ENCODE measurements at regions not wholly inside any gene's neighbourhood (a gene's known extent, or its start where the extent isn't known, plus 50 kb on each side); places are given as distances from the start of the nearest gene placed in this dataset.

DNA sequence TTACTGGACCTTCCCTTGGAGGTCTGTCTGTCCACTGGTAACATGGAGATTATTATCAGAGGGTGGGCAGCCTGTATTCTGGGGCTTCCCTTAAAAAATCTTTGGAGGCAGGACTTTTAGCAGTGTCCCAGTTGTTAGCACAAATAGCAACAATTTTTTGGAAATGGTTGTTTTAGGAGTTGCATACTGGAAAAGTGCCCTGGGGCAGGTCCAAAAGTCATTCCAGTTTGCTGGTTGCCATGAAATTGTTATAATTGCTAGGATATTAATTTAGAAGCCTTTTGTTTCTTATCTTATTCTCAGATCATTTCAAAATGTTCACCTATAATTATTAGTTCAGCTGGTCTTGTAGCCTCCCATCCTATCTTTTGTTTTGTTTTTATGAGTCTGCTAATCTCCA is 71.0 kb downstream of the PTGS2 start:
- CTCF ChIA-PET, result no interaction called here

DNA sequence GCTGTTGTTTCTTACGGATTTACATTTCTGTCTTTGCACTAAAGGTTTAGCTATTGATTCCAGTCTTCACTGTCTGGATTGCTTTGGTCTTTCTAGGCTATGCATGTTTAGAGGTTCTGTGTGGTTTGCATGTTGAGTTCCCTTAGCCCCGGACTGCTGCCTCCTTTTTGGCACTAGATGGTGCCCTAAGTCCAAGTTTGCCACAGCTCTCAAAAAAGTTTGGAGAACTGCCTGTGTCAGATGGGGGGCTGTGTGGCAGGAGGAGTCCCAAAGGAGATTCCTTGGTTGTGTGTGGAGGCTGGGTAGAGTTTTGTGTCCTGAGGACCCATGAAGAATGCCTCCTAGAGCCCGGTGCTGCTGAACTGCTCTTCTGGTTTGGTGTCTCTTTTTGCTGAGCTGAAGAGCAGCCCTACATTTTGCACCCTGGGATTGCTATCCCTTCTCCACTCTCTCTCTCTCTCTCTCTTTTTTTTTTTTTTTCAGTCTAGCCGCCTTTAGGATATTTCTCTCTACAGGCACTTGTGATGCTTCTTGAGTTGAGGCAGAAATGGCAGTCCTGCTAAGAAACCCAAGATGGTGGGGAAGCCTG is 74.4 kb downstream of the PTGS2 start:
- Histone ChIP-seq H3K36me3 (ENCODE audit: low read depth) (no peaks in the 10 kb centered on the region), H3K4me3 (no peak overlapping the region), H3K27me3 (ENCODE audit: insufficient read depth, low read depth) (no peaks in the 10 kb centered on the region), H2AFZ (no peak overlapping the region), H3K4me2 (no peak overlapping the region), H3K27ac (no peak overlapping the region), H3K9me2 (ENCODE audit: insufficient read depth) (no peaks in the 10 kb centered on the region), H4K20me1 (ENCODE audit: insufficient read depth) (no peaks in the 10 kb centered on the region), H3K4me1 (replicated peaks; ENCODE audit: insufficient read depth) (no peaks in the 10 kb centered on the region), H3F3A (ENCODE audit: insufficient read depth, low read depth) (no peaks in the 10 kb centered on the region), H3K79me2 (ENCODE audit: low read depth) (no peaks in the 10 kb centered on the region), H3K9me3 (ENCODE audit: insufficient read depth, low read depth) (no peaks in the 10 kb centered on the region; the same call in 1 of the 2 replicates)
- ChIA-PET POLR2A (ENCODE audit: unreplicated experiment) (no interaction called here), CTCF (interaction anchor here (0.6 to 1.0 kb wide), 5 partner anchors 35 to 230 kb away, joined by 3 to 8 read pairs (median 4); partner anchors contain the start of gene ODR4)
- peak in 1 of 2 experiments; percentile 37 for DNase-seq
- no peak for TF ChIP-seq EZH2 (IDR thresholded peaks at IDR 0.05; ENCODE audit: low read depth)
- TF ChIP-seq, protein P1, sequence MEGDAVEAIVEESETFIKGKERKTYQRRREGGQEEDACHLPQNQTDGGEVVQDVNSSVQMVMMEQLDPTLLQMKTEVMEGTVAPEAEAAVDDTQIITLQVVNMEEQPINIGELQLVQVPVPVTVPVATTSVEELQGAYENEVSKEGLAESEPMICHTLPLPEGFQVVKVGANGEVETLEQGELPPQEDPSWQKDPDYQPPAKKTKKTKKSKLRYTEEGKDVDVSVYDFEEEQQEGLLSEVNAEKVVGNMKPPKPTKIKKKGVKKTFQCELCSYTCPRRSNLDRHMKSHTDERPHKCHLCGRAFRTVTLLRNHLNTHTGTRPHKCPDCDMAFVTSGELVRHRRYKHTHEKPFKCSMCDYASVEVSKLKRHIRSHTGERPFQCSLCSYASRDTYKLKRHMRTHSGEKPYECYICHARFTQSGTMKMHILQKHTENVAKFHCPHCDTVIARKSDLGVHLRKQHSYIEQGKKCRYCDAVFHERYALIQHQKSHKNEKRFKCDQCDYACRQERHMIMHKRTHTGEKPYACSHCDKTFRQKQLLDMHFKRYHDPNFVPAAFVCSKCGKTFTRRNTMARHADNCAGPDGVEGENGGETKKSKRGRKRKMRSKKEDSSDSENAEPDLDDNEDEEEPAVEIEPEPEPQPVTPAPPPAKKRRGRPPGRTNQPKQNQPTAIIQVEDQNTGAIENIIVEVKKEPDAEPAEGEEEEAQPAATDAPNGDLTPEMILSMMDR (conservative IDR thresholded peaks at IDR 0.05), result peak; percentile 72
- no TSS peak for BruUV-seq (replicated peaks)
- intact Hi-C loops (cut with micrococcal nuclease; ENCODE audit: unreplicated experiment), result loop anchor here (1.0 to 2.0 kb wide), 3 partner anchors 75 to 380 kb away; partner anchors contain the start of gene PTGS2

More for the DNA sequence above, 71.0 kb downstream of the PTGS2 start:
- no peaks in the 10 kb centered on the region for H3K27me3 ChIP-seq (ENCODE audit: insufficient read depth, low read depth)
- no peaks in the 10 kb centered on the region for H3K36me3 ChIP-seq (ENCODE audit: low read depth)
- H3F3A ChIP-seq (ENCODE audit: insufficient read depth, low read depth), result no peaks in the 10 kb centered on the region
- no peaks in the 10 kb centered on the region for H3K9me2 ChIP-seq (ENCODE audit: insufficient read depth)
- TF ChIP-seq EZH2 (IDR thresholded peaks at IDR 0.05; ENCODE audit: low read depth), result no peak
- TF ChIP-seq, protein P1 (conservative IDR thresholded peaks at IDR 0.05), result no peak
- DNase-seq, result no peak
- H3K4me2 ChIP-seq, result no peak overlapping the region
- no peak overlapping the region for H2AFZ ChIP-seq
- POLR2A ChIA-PET (ENCODE audit: unreplicated experiment), result interaction anchor here (0.6 kb wide), 1 partner anchor 188 kb away, joined by 6 read pairs; no protein-coding TSS in a partner anchor
- H3K9me3 ChIP-seq (ENCODE audit: insufficient read depth, low read depth), result no peaks in the 10 kb centered on the region
- H4K20me1 ChIP-seq (ENCODE audit: insufficient read depth), result no peaks in the 10 kb centered on the region
- no peak overlapping the region for H3K4me3 ChIP-seq
- BruUV-seq (replicated peaks), result no TSS peak
- H3K27ac ChIP-seq, result no peak overlapping the region
- no peaks in the 10 kb centered on the region for H3K79me2 ChIP-seq (ENCODE audit: low read depth)
- H3K4me1 ChIP-seq (replicated peaks; ENCODE audit: insufficient read depth), result no peaks in the 10 kb centered on the region
- intact Hi-C loops (cut with micrococcal nuclease; ENCODE audit: unreplicated experiment), result no loop called here

DNA sequence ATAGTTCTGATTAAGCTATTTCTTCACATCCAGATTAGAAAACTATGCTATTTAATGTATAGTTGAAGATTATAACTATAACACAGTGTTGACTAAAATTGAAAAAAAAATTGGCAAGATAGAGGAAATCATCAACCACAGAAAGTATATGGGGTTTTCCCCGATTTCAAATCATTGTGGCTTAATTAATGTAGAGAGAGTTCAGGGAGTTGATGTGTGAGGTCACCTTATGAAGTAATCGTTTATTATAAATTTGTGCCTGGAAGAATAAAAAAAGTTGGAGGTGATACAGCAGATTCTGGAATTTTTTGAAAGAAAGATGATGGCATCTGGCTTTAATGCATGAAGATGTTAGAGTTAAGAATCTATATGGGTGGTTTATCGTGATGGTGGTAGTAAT is 84.3 kb downstream of the PTGS2 start:
- Histone ChIP-seq H3K4me1 (replicated peaks; ENCODE audit: insufficient read depth) (no peaks in the 10 kb centered on the region), H3K9me2 (ENCODE audit: insufficient read depth) (no peaks in the 10 kb centered on the region), H3K27me3 (ENCODE audit: insufficient read depth, low read depth) (no peaks in the 10 kb centered on the region), H3K79me2 (ENCODE audit: low read depth) (no peaks in the 10 kb centered on the region), H3K36me3 (ENCODE audit: low read depth) (no peaks in the 10 kb centered on the region), H3F3A (ENCODE audit: insufficient read depth, low read depth) (no peaks in the 10 kb centered on the region), H3K9me3 (ENCODE audit: insufficient read depth, low read depth) (no peaks in the 10 kb centered on the region), H4K20me1 (ENCODE audit: insufficient read depth) (no peaks in the 10 kb centered on the region), H2AFZ (no peak overlapping the region), H3K4me2 (no peak overlapping the region), H3K4me3 (no peak overlapping the region), H3K27ac (no peak overlapping the region)
- ChIA-PET POLR2A (ENCODE audit: unreplicated experiment) (no interaction called here), CTCF (no interaction called here)
- no TSS peak for BruUV-seq (replicated peaks)
- no peak for DNase-seq
- intact Hi-C loops (cut with micrococcal nuclease; ENCODE audit: unreplicated experiment), result no loop called here
- TF ChIP-seq, protein P1 (conservative IDR thresholded peaks at IDR 0.05), result no peak
- no peak for TF ChIP-seq EZH2 (IDR thresholded peaks at IDR 0.05; ENCODE audit: low read depth)
